PC-3 (cell line): ENCODE measurements at regions not wholly inside any gene's neighbourhood (a gene's known extent, or its start where the extent isn't known, plus 50 kb on each side); places are given as distances from the start of the nearest gene placed in this dataset.
"Not testable (repeated sequence)": the region's sequence is repeated elsewhere in the genome, so short reads cannot be mapped to it uniquely, and the experiment has no call there.

Experiments used
- CTCF ChIP-seq: fragments of 300-600 bp; sonication (generic); conservative IDR thresholded peaks from 2 replicates; pipeline ENCODE4 v1.5.1; 2017; ENCODE audit warnings: antibody characterized with exemption, low read depth, mild to moderate bottlenecking, low read length
- EZH2 ChIP-seq: fragments of 300-600 bp; sonication (generic); IDR thresholded peaks from one replicate; pipeline ENCODE4 v1.6.1; 2017; ENCODE audit warnings: antibody characterized with exemption, mild to moderate bottlenecking, low read length; ENCODE audit not compliant: unreplicated experiment

- TF ChIP-seq CTCF, EZH2: not testable (repeated sequence)
Observed at GRCh38 chr1:172855983-172856382, 194.8 kb downstream of the TNFSF18 start.
